AG04450 (cell line): ENCODE measurements at regions not wholly inside any gene's neighbourhood (a gene's known extent, or its start where the extent isn't known, plus 50 kb on each side); places are given as distances from the start of the nearest gene placed in this dataset.

ENCODE experiments used
- CTCF ChIA-PET: fragments of 300-600, 350-600 bp; formaldehyde crosslinking; extraction: SDS; loops from one replicate; lab custom pipeline; 2022; ENCODE audit warnings: antibody characterized with exemption, inconsistent platforms; lab: Charles Lee
- POLR2A ChIA-PET: fragments of 350-600 bp; formaldehyde crosslinking; extraction: SDS; loops from one replicate; lab custom pipeline; 2021; ENCODE audit warnings: antibody characterized with exemption, inconsistent platforms; lab: Yijun Ruan, JAX
- DNase-seq: peaks from one replicate; pipeline ENCODE4 v3.0.0-alpha.2; 2011; ENCODE audit warnings: low read depth, low spot score
- H3K27ac ChIP-seq: one replicate; pipeline ENCODE4 v1.5.1; 2012; ENCODE audit warnings: low read depth, low read length, control low read depth
- H3K27me3 ChIP-seq: one replicate; pipeline ENCODE4 v1.6.0; 2012; ENCODE audit warnings: low read length; ENCODE audit not compliant: control insufficient read depth, insufficient read depth
- H3K4me3 ChIP-seq: 2 replicates; pipeline ENCODE4 v1.5.1; 2011; ENCODE audit warnings: mild to moderate bottlenecking, low read depth, low read length, control low read depth
- H3K9me3 ChIP-seq: 2 replicates; pipeline ENCODE4 v1.5.1; 2012; ENCODE audit warnings: low read length; ENCODE audit not compliant: control insufficient read depth, insufficient read depth
- CTCF ChIP-seq: IDR thresholded peaks from 2 replicates; pipeline ENCODE4 v1.5.1; 2011; ENCODE audit warnings: low read depth, low read length, control low read depth, inconsistent platforms

- no peaks in the 10 kb centered on the region for H3K27me3 ChIP-seq
- no peak overlapping the region for H3K27ac ChIP-seq
- H3K4me3 ChIP-seq: no peak overlapping the region
- ChIA-PET CTCF (no interaction called here), POLR2A (no interaction called here)
- H3K9me3 ChIP-seq: no peaks in the 10 kb centered on the region
- no peak for TF ChIP-seq CTCF
- DNase-seq: no peak
These were observed 235.6 kb upstream of the FMN2 start for GRCh38 chr1:239856067-239856466.

- ChIA-PET CTCF (no interaction called here), POLR2A (no interaction called here)
- Histone ChIP-seq H3K27me3 (no peaks in the 10 kb centered on the region), H3K4me3 (no peak overlapping the region), H3K9me3 (no peaks in the 10 kb centered on the region), H3K27ac (no peak overlapping the region)
- no peak for DNase-seq
- TF ChIP-seq CTCF: no peak
These were observed 234.8 kb upstream of the FMN2 start for GRCh38 chr1:239856924-239857323.

GRCh38 chr1:239858057-239858456 lies 233.6 kb upstream of the FMN2 start:
- no peaks in the 10 kb centered on the region for H3K9me3 ChIP-seq
- no peaks in the 10 kb centered on the region for H3K27me3 ChIP-seq
- no peak overlapping the region for H3K27ac ChIP-seq
- H3K4me3 ChIP-seq: no peak overlapping the region
- POLR2A ChIA-PET: no interaction called here
- DNase-seq: no peak
- CTCF ChIA-PET: interaction anchor here (1.1 kb wide), 1 partner anchor 40 kb away, joined by 3 read pairs; no protein-coding TSS in a partner anchor
- no peak for TF ChIP-seq CTCF

- POLR2A ChIA-PET: no interaction called here
- H3K9me3 ChIP-seq: no peaks in the 10 kb centered on the region
- H3K4me3 ChIP-seq: no peak overlapping the region
- H3K27me3 ChIP-seq: no peaks in the 10 kb centered on the region
- TF ChIP-seq CTCF: no peak
- H3K27ac ChIP-seq: no peak overlapping the region
- DNase-seq: no peak
- CTCF ChIA-PET: interaction anchor here (1.1 kb wide), 1 partner anchor 39 kb away, joined by 3 read pairs; no protein-coding TSS in a partner anchor
These were observed 233.2 kb upstream of the FMN2 start for GRCh38 chr1:239858529-239858928.

GRCh38 chr1:239861985-239862384 lies 229.7 kb upstream of the FMN2 start:
- POLR2A ChIA-PET: no interaction called here
- Histone ChIP-seq H3K9me3 (peaks cover 7% of the 10 kb centered on the region; the same call in 1 of the 2 replicates), H3K27ac (no peak overlapping the region), H3K4me3 (no peak overlapping the region), H3K27me3 (no peaks in the 10 kb centered on the region)
- CTCF ChIA-PET: interaction anchor here (0.8 kb wide), 1 partner anchor 32 kb away, joined by 3 read pairs; no protein-coding TSS in a partner anchor
- TF ChIP-seq CTCF: no peak
- DNase-seq: no peak
